Fibroblast of mammary gland (primary cell): ENCODE measurements at regions not wholly inside any gene's neighbourhood (a gene's known extent, or its start where the extent isn't known, plus 50 kb on each side); places are given as distances from the start of the nearest gene placed in this dataset.

Experiments used
- DNase-seq: peaks from one replicate; pipeline ENCODE4 v3.0.0-alpha.2; 2010; ENCODE audit warnings: low read depth
- H3K4me3 ChIP-seq: 2 replicates; pipeline ENCODE4 v1.5.1; 2011; ENCODE audit warnings: low read depth, mild to moderate bottlenecking, low read length, moderate library complexity; ENCODE audit not compliant: control insufficient read depth
- TF ChIP-seq, protein P1 (sequence below): conservative IDR thresholded peaks from 2 replicates; pipeline ENCODE4 v1.5.1; 2011; ENCODE audit warnings: low read depth, low read length, inconsistent platforms; ENCODE audit not compliant: control insufficient read depth, insufficient read depth

DNA sequence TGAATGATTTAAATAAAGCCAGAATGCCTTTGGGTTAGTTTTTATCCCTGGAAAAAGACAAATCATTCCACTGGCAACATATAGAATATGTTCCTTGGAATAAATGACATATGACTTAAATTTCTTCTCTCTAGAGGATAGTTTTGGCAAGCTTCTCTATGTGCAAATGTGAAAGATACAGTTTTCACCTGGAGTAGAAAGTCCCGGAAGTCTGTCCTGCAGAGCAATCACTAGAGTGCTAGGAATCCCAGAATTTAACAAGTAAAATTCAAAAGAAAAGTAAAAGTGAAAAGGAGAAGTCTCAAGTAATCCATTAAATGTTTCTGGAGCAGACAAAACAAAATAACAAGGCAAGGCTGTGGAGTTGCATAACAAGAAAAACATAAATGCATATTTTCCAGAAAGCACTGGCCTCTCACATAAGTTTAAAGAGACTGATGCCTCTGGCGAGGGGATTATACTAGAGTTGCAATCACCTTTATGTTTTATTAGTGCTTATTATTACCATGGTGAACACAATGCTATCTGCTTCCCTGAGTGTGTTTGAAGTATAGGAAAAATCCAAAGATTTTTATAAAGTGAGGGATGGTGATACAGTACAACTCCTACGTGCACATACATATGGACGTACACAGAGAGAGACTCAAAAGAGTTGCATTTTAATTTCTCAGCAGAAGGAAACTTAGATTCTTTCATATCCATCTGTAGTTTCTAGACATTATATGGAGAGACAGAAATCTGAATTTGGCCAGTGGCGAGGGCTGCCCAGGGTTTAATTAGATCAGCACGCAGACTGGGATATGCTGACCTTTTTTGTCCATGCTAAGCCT is 188.3 kb upstream of the ANKRD55 start:
- H3K4me3 ChIP-seq, result no peak overlapping the region
- TF ChIP-seq, protein P1, sequence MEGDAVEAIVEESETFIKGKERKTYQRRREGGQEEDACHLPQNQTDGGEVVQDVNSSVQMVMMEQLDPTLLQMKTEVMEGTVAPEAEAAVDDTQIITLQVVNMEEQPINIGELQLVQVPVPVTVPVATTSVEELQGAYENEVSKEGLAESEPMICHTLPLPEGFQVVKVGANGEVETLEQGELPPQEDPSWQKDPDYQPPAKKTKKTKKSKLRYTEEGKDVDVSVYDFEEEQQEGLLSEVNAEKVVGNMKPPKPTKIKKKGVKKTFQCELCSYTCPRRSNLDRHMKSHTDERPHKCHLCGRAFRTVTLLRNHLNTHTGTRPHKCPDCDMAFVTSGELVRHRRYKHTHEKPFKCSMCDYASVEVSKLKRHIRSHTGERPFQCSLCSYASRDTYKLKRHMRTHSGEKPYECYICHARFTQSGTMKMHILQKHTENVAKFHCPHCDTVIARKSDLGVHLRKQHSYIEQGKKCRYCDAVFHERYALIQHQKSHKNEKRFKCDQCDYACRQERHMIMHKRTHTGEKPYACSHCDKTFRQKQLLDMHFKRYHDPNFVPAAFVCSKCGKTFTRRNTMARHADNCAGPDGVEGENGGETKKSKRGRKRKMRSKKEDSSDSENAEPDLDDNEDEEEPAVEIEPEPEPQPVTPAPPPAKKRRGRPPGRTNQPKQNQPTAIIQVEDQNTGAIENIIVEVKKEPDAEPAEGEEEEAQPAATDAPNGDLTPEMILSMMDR, result no peak
- no peak for DNase-seq

GRCh38 chr5:56420323-56420722 is 187.2 kb upstream of the ANKRD55 start:
- no peak for DNase-seq
- TF ChIP-seq, protein P1, result no peak
- H3K4me3 ChIP-seq, result no peak overlapping the region

GRCh38 chr5:56419667-56420066 is 186.5 kb upstream of the ANKRD55 start:
- no peak overlapping the region for H3K4me3 ChIP-seq
- DNase-seq, result no peak
- TF ChIP-seq, protein P1, result no peak

GRCh38 chr5:56415356-56415765 is 182.2 kb upstream of the ANKRD55 start:
- DNase-seq, result no peak
- TF ChIP-seq, protein P1, result no peak
- H3K4me3 ChIP-seq, result no peak overlapping the region

GRCh38 chr5:56414066-56414465 is 180.9 kb upstream of the ANKRD55 start:
- no peak overlapping the region for H3K4me3 ChIP-seq
- DNase-seq, result peak; percentile 31
- TF ChIP-seq, protein P1, result no peak

DNA sequence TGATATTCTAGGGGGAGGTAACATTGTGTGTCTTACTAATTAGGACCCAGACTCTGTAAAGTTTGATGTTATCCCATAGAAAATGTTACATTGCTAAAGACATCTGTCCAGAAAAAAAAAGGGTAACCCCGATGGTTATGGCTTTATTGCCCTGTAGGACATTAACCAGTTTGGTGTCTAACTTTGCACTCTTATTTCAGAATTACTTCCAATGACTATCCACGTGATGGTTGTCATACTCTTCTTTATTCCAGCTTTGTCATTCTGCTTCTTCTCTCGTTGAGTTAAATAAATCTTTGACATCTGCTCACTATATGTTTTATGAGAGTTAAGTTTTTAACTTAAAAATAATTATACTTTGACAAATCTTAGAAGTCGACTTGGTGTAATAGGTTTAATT is 180.4 kb upstream of the ANKRD55 start:
- no peak overlapping the region for H3K4me3 ChIP-seq
- TF ChIP-seq, protein P1, result no peak
- DNase-seq, result no peak
